Panc1 (cell line): ENCODE measurements at regions not wholly inside any gene's neighbourhood (a gene's known extent, or its start where the extent isn't known, plus 50 kb on each side); places are given as distances from the start of the nearest gene placed in this dataset.

Experiments
- ATAC-seq: fragments of 200-7000 bp; cut with Tn5 transposase; 2 replicates; pipeline ENCODE4 v1.9.1; 2020; ENCODE audit warnings: mild to moderate bottlenecking, moderate library complexity
- BruUV-seq: library from RNA; stranded (reverse); fragments of 400-500 nt; replicated peaks from 2 replicates; lab custom pipeline; 2021; lab: Mats Ljungman, UMichigan
- CTCF ChIA-PET: fragments of 300-600 bp; sonication (Branson Sonifier 250); formaldehyde crosslinking; loops from one replicate; lab custom pipeline; 2022; ENCODE audit warnings: antibody characterized with exemption; lab: Charles Lee
- POLR2A ChIA-PET: fragments of 300-600 bp; sonication (Branson Sonifier 250); formaldehyde crosslinking; loops from one replicate; lab custom pipeline; 2022; ENCODE audit warnings: antibody characterized with exemption; lab: Charles Lee
- DNase-seq: peaks from one replicate; pipeline ENCODE4 v3.0.0-alpha.2; 2010; ENCODE audit warnings: low read depth, low spot score
- H3K27ac ChIP-seq: 2 replicates; pipeline ENCODE4 v1.5.1; 2011; ENCODE audit warnings: mild to moderate bottlenecking, low read length, inconsistent platforms
- H3K27me3 ChIP-seq: fragments of 200-500 bp; sonication (Bioruptor generic); 2 replicates; pipeline ENCODE4 v1.6.0; 2014; ENCODE audit warnings: low read length, inconsistent platforms; ENCODE audit not compliant: control insufficient read depth, insufficient read depth
- H3K36me3 ChIP-seq: fragments of 200-500 bp; sonication (Bioruptor generic); 2 replicates; pipeline ENCODE4 v1.5.1; 2014; ENCODE audit warnings: inconsistent platforms, mild to moderate bottlenecking, low read length, moderate library complexity; ENCODE audit not compliant: control insufficient read depth, insufficient read depth
- H3K4me1 ChIP-seq: 2 replicates; pipeline ENCODE4 v1.5.1; 2011; ENCODE audit warnings: inconsistent platforms, mild to moderate bottlenecking, low read length, moderate library complexity; ENCODE audit not compliant: control insufficient read depth, insufficient read depth
- H3K4me3 ChIP-seq, 2 experiments: 2 replicates each; pipeline ENCODE4 v1.5.1; 2011 to 2012; ENCODE audit warnings: low read depth in 2 of 2, low read length in 2 of 2, mild to moderate bottlenecking in 2 of 2, inconsistent platforms in 1 of 2, moderate library complexity in 1 of 2
- H3K9me3 ChIP-seq: fragments of 200-500 bp; sonication (Bioruptor generic); 2 replicates; pipeline ENCODE4 v1.5.1; 2014; ENCODE audit warnings: low read depth, mild to moderate bottlenecking, inconsistent platforms, low read length, moderate library complexity; ENCODE audit not compliant: control insufficient read depth, insufficient read depth
- POLR2AphosphoS5 ChIP-seq: IDR thresholded peaks from 2 replicates; pipeline ENCODE4 v1.6.1; 2012; ENCODE audit warnings: mild to moderate bottlenecking, low read depth, low read length, moderate library complexity
- SIN3A ChIP-seq: IDR thresholded peaks from 2 replicates; pipeline ENCODE4 v1.6.1; 2012; ENCODE audit warnings: low read depth, mild to moderate bottlenecking, low read length, moderate library complexity, borderline replicate concordance; ENCODE audit not compliant: insufficient read depth
- TCF7L2 ChIP-seq: IDR thresholded peaks from 2 replicates; pipeline ENCODE4 v1.6.1; 2011; ENCODE audit warnings: mild to moderate bottlenecking, low read depth, low read length, inconsistent platforms
- in situ Hi-C: cut with HindIII; loops from 2 replicates; pipeline ENCODE4 v1.10.0; 2016; ENCODE audit warnings: low sequenced_read_pairs, low pct_unique_long_range_greater_than_20kb
- intact Hi-C: fragments of 100-400 bp; cut with micrococcal nuclease; formaldehyde crosslinking; loops from one replicate; pipeline ENCODE4 v1.10.0; 2022; ENCODE audit not compliant: unreplicated experiment
- TF ChIP-seq, protein P1 (sequence below): fragments of 450-650 bp; IDR thresholded peaks from 2 replicates; pipeline ENCODE4 v1.5.1; 2017; ENCODE audit warnings: mild to moderate bottlenecking
- TF ChIP-seq, protein P2 (sequence below), 2 experiments: IDR thresholded peaks; 2 replicates each; pipeline ENCODE4 v1.6.1; 2011 to 2012; ENCODE audit warnings: low read depth in 2 of 2, control low read depth in 1 of 2, low read length in 1 of 2, mild to moderate bottlenecking in 1 of 2, moderate library complexity in 1 of 2; ENCODE audit not compliant: insufficient read depth in 1 of 2

GRCh38 chr19:30115947-30116346, 173.9 kb downstream of the URI1 start:
- intact Hi-C loops (no loop called here), in situ Hi-C loops (no loop called here)
- Histone ChIP-seq H3K27me3 (no peaks in the 10 kb centered on the region; the same call in 1 of the 2 replicates), H3K36me3 (no peaks in the 10 kb centered on the region), H3K4me1 (no peaks in the 10 kb centered on the region), H3K27ac (no peak overlapping the region), H3K9me3 (no peaks in the 10 kb centered on the region), H3K4me3 (no peak overlapping the region)
- no peak for TF ChIP-seq TCF7L2
- TF ChIP-seq, protein P1, sequence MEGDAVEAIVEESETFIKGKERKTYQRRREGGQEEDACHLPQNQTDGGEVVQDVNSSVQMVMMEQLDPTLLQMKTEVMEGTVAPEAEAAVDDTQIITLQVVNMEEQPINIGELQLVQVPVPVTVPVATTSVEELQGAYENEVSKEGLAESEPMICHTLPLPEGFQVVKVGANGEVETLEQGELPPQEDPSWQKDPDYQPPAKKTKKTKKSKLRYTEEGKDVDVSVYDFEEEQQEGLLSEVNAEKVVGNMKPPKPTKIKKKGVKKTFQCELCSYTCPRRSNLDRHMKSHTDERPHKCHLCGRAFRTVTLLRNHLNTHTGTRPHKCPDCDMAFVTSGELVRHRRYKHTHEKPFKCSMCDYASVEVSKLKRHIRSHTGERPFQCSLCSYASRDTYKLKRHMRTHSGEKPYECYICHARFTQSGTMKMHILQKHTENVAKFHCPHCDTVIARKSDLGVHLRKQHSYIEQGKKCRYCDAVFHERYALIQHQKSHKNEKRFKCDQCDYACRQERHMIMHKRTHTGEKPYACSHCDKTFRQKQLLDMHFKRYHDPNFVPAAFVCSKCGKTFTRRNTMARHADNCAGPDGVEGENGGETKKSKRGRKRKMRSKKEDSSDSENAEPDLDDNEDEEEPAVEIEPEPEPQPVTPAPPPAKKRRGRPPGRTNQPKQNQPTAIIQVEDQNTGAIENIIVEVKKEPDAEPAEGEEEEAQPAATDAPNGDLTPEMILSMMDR = no peak
- no peak for TF ChIP-seq SIN3A
- TF ChIP-seq, protein P2, sequence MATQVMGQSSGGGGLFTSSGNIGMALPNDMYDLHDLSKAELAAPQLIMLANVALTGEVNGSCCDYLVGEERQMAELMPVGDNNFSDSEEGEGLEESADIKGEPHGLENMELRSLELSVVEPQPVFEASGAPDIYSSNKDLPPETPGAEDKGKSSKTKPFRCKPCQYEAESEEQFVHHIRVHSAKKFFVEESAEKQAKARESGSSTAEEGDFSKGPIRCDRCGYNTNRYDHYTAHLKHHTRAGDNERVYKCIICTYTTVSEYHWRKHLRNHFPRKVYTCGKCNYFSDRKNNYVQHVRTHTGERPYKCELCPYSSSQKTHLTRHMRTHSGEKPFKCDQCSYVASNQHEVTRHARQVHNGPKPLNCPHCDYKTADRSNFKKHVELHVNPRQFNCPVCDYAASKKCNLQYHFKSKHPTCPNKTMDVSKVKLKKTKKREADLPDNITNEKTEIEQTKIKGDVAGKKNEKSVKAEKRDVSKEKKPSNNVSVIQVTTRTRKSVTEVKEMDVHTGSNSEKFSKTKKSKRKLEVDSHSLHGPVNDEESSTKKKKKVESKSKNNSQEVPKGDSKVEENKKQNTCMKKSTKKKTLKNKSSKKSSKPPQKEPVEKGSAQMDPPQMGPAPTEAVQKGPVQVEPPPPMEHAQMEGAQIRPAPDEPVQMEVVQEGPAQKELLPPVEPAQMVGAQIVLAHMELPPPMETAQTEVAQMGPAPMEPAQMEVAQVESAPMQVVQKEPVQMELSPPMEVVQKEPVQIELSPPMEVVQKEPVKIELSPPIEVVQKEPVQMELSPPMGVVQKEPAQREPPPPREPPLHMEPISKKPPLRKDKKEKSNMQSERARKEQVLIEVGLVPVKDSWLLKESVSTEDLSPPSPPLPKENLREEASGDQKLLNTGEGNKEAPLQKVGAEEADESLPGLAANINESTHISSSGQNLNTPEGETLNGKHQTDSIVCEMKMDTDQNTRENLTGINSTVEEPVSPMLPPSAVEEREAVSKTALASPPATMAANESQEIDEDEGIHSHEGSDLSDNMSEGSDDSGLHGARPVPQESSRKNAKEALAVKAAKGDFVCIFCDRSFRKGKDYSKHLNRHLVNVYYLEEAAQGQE (IDR thresholded peaks at IDR 0.05; ENCODE audit: insufficient read depth in 1 of 2, low read depth in 2 of 2, low read length in 1 of 2) = no peak
- no peak for TF ChIP-seq POLR2AphosphoS5
- ChIA-PET POLR2A (no interaction called here), CTCF (no interaction called here)
- DNase-seq = no peak
- no peak for ATAC-seq
- BruUV-seq = no TSS peak

DNA sequence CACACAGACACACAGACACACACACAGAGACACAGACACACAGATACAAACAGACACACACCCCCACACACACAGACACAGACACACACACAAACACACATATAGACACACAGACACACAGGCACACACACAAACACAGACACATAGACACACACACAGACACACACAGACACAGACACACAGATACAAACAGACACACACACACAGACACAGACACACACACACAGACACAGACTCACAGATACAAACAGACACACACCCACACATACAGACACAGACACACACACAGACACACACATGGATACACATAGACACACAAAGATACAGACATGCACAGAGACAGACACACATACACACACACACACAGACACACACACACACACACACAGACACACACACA, 174.5 kb downstream of the URI1 start:
- intact Hi-C loops = no loop called here
- no peak for TF ChIP-seq POLR2AphosphoS5
- TF ChIP-seq, protein P2 (IDR thresholded peaks at IDR 0.05; ENCODE audit: insufficient read depth in 1 of 2, low read depth in 2 of 2, low read length in 1 of 2) = no peak
- no peak for TF ChIP-seq SIN3A
- TF ChIP-seq, protein P1 = no peak
- no peak for TF ChIP-seq TCF7L2
- BruUV-seq = no TSS peak

More for the DNA sequence above, 174.5 kb downstream of the URI1 start:
- H3K4me3 ChIP-seq = no peak overlapping the region
- no peaks in the 10 kb centered on the region for H3K9me3 ChIP-seq
- CTCF ChIA-PET = interaction anchor here (0.6 kb wide), 1 partner anchor 346 kb away, joined by 3 read pairs; no protein-coding TSS in a partner anchor
- H3K27ac ChIP-seq = no peak overlapping the region
- in situ Hi-C loops = no loop called here
- no peak for DNase-seq
- POLR2A ChIA-PET = no interaction called here
- no peaks in the 10 kb centered on the region for H3K36me3 ChIP-seq
- ATAC-seq = no peak
- H3K4me1 ChIP-seq = no peaks in the 10 kb centered on the region
- H3K27me3 ChIP-seq = no peaks in the 10 kb centered on the region; the same call in 1 of the 2 replicates
